C4-2B (cell line): ENCODE measurements at regions not wholly inside any gene's neighbourhood (a gene's known extent, or its start where the extent isn't known, plus 50 kb on each side); places are given as distances from the start of the nearest gene placed in this dataset.

ENCODE experiments used
- H3K27ac ChIP-seq: fragments of 450-650 bp; 2 replicates; pipeline ENCODE4 v1.5.1; 2017
- CTCF ChIP-seq: fragments of 450-650 bp; conservative IDR thresholded peaks from 2 replicates; pipeline ENCODE4 v1.5.1; 2017; ENCODE audit warnings: mild to moderate bottlenecking
- ZFX ChIP-seq: fragments of 450-650 bp; IDR thresholded peaks from 2 replicates; pipeline ENCODE4 v1.6.1; 2017

DNA sequence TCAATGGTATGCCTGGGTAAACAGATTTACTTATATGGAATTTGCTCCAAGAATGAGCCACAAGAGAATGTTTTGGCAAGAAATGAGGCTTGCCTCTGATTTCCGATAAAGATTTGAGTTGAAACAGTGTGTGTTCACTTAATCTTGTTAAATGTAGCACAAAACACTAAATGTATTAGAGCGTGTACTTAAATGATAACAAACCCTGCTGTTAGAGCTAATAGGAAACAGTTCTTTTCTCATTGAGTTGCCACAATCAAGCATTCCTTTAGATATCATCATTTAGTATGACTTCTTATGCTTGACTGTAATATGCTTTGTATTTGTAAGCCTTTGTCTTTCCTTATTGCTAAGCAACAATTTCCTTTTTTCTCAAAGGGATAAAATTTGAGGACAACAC lies 353.6 kb upstream of the ZNF717 start:
- H3K27ac ChIP-seq: no peak overlapping the region
- TF ChIP-seq ZFX: no peak
- TF ChIP-seq CTCF: no peak

- H3K27ac ChIP-seq: no peak overlapping the region
- TF ChIP-seq CTCF (no peak), ZFX (no peak)
These were observed 362.5 kb upstream of the ZNF717 start for GRCh38 chr3:76147846-76148245.

GRCh38 chr3:76152028-76152427 lies 366.7 kb upstream of the ZNF717 start:
- TF ChIP-seq CTCF (no peak), ZFX (no peak)

GRCh38 chr3:76161856-76162255 lies 376.5 kb upstream of the ZNF717 start:
- no peak overlapping the region for H3K27ac ChIP-seq
- no peak for TF ChIP-seq ZFX
- TF ChIP-seq CTCF: no peak

More at GRCh38 chr3:76152028-76152427, 366.7 kb upstream of the ZNF717 start:
- no peak overlapping the region for H3K27ac ChIP-seq

GRCh38 chr3:76171647-76172046 lies 386.3 kb upstream of the ZNF717 start:
- TF ChIP-seq ZFX (no peak), CTCF (no peak)
- no peak overlapping the region for H3K27ac ChIP-seq

DNA sequence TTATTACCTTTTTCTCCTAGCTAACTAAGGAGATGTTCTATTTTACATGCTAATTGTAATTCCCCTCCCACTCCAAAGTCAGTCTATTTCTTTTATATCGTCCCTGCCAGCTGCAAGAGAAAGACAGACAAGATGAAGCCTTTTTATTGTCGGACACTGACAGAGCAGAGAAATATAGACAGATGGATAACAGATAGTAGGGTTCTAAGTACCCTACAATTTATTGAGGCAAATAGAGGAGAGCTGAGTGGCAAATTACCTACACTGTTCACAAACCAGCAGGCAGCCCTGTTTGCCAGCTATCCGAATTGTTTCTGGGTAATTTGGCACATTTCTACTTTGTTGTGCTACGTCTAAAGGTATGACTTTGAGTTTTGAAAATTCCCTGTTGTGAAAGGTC lies 392.3 kb upstream of the ZNF717 start:
- no peak for TF ChIP-seq ZFX
- no peak for TF ChIP-seq CTCF
- no peak overlapping the region for H3K27ac ChIP-seq

DNA sequence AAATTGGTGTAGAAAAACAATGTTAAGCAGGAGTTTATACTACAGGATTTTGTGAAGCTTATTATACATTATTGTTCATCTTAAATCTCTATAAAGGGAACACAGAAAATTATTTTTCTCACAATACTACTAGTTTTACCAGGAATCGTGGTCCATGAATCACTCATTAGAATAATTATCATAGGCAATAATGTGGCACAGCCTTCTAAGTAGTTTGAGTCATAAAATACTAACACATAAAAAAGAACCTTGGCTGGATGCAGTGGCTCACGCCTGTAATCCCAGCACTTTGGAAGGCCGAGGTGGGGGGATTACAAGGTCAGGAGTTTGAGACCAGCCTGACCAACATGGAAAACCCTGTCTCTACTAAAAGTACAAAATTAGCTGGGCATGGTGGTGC lies 393.1 kb upstream of the ZNF717 start:
- TF ChIP-seq ZFX (no peak), CTCF (no peak)
- no peak overlapping the region for H3K27ac ChIP-seq
